H1 (cell line): ENCODE measurements at regions not wholly inside any gene's neighbourhood (a gene's known extent, or its start where the extent isn't known, plus 50 kb on each side); places are given as distances from the start of the nearest gene placed in this dataset.

Source experiments
- CTCF ChIA-PET: fragments of 300-600 bp; sonication (Branson Sonifier 250); formaldehyde crosslinking; loops from one replicate; lab custom pipeline; 2021; ENCODE audit not compliant: partially characterized antibody; lab: Charles Lee
- POLR2A ChIA-PET: fragments of 300-600 bp; sonication (Branson Sonifier 250); formaldehyde crosslinking; loops from one replicate; lab custom pipeline; 2021; ENCODE audit warnings: inconsistent platforms; ENCODE audit not compliant: partially characterized antibody; lab: Charles Lee
- DNase-seq, 2 experiments: peaks; one replicate each; pipeline versions ENCODE4 v3.0.0 to v3.0.0-alpha.2; 2010 to 2022; ENCODE audit warnings: low spot score in 2 of 2, low read depth in 1 of 2, mixed read lengths in 1 of 2
- FAIRE-seq: peaks from 2 replicates; lab custom pipeline; 2011; peaks lifted over from hg19 to GRCh38; lab: Jason Lieb, UNC
- H2AFZ ChIP-seq: 2 replicates; pipeline ENCODE4 v1.8.1; 2012; ENCODE audit warnings: low read length, inconsistent platforms
- H2AK5ac ChIP-seq: 2 replicates; pipeline ENCODE4 v1.6.1; 2013; ENCODE audit warnings: low read depth, low read length
- H2BK120ac ChIP-seq: replicated peaks from 2 replicates; pipeline ENCODE3; 2013; ENCODE audit warnings: low read depth, low read length, inconsistent platforms
- H2BK12ac ChIP-seq: 2 replicates; pipeline ENCODE4 v1.6.1; 2013; ENCODE audit warnings: low read depth, low read length
- H2BK15ac ChIP-seq: 2 replicates; pipeline ENCODE4 v1.6.1; 2013; ENCODE audit warnings: low read length
- H2BK20ac ChIP-seq: 2 replicates; pipeline ENCODE4 v1.6.1; 2013; ENCODE audit warnings: low read length
- H2BK5ac ChIP-seq: 2 replicates; pipeline ENCODE4 v1.6.1; 2013; ENCODE audit warnings: low read depth, low read length
- H3K14ac ChIP-seq: 2 replicates; pipeline ENCODE4 v1.6.1; 2013; ENCODE audit warnings: inconsistent platforms; ENCODE audit not compliant: insufficient read length
- H3K18ac ChIP-seq: 2 replicates; pipeline ENCODE4 v1.6.1; 2013; ENCODE audit warnings: low read length; ENCODE audit errors: extremely low read depth
- H3K23ac ChIP-seq: 2 replicates; pipeline ENCODE4 v1.6.1; 2013; ENCODE audit warnings: inconsistent platforms; ENCODE audit not compliant: insufficient read length
- H3K23me2 ChIP-seq: 2 replicates; pipeline ENCODE4 v1.6.1; 2013; ENCODE audit warnings: low read depth, low read length
- H3K27ac ChIP-seq: 2 replicates; pipeline ENCODE4 v1.6.1; 2011; ENCODE audit warnings: low read depth, low read length, inconsistent platforms
- H3K27me3 ChIP-seq, 4 experiments: replicated peaks in 1 of 4; 1 replicate in 1 of 4; 2 replicates in 3 of 4; pipeline versions ENCODE4 v1.6.1 to v1.8.1; 2011 to 2013; ENCODE audit warnings: low read length in 3 of 4, mild to moderate bottlenecking in 3 of 4, inconsistent platforms in 2 of 4, mixed read lengths in 2 of 4, moderate library complexity in 1 of 4; ENCODE audit not compliant: control insufficient read depth in 3 of 4, insufficient read depth in 3 of 4; ENCODE audit errors: extremely low read depth in 1 of 4
- H3K36me3 ChIP-seq, 4 experiments: 2 replicates each; pipeline versions ENCODE4 v1.6.1 to v1.8.1; 2011 to 2013; ENCODE audit warnings: mild to moderate bottlenecking in 4 of 4, low read length in 3 of 4, moderate library complexity in 2 of 4, control low read depth in 1 of 4, inconsistent platforms in 1 of 4; ENCODE audit not compliant: insufficient read depth in 4 of 4, control insufficient read depth in 2 of 4
- H3K4ac ChIP-seq: replicated peaks from 2 replicates; pipeline ENCODE3; 2013; ENCODE audit warnings: low read length, low read depth, mixed read lengths, inconsistent platforms; ENCODE audit not compliant: insufficient read length
- H3K4me1 ChIP-seq, 4 experiments: replicated peaks in 1 of 4; 1 replicate in 1 of 4; 2 replicates in 3 of 4; pipeline versions ENCODE4 v1.6.1 to v1.8.1; 2011 to 2013; ENCODE audit warnings: low read length in 3 of 4, inconsistent platforms in 2 of 4, mixed read lengths in 1 of 4; ENCODE audit not compliant: insufficient read depth in 4 of 4, control insufficient read depth in 3 of 4
- H3K4me2 ChIP-seq, 2 experiments: 2 replicates each; pipeline versions ENCODE4 v1.6.1 to v1.8.1; 2011 to 2013; ENCODE audit warnings: low read depth in 2 of 2, low read length in 2 of 2, control low read depth in 1 of 2, inconsistent platforms in 1 of 2, mild to moderate bottlenecking in 1 of 2; ENCODE audit not compliant: insufficient read depth in 1 of 2
- H3K4me3 ChIP-seq, 4 experiments: fragments of 200-600, 300-600 bp in 1 of 4; sonication (generic), shearing (Covaris generic), sonication (Bioruptor Twin) in 1 of 4; 2 replicates each; pipeline versions ENCODE4 v1.5.1 to v1.8.1; 2011 to 2016; ENCODE audit warnings: low read length in 4 of 4, low read depth in 3 of 4, control low read depth in 2 of 4, inconsistent platforms in 2 of 4, mild to moderate bottlenecking in 2 of 4, mixed read lengths in 1 of 4, moderate library complexity in 1 of 4; ENCODE audit not compliant: insufficient read depth in 2 of 4; ENCODE audit errors: extremely low read depth in 1 of 4
- H3K56ac ChIP-seq: replicated peaks from 2 replicates; pipeline ENCODE3; 2013; ENCODE audit warnings: low read depth, mild to moderate bottlenecking, mixed read lengths, low read length, inconsistent platforms; ENCODE audit not compliant: insufficient read length
- H3K79me1 ChIP-seq: 2 replicates; pipeline ENCODE4 v1.6.1; 2013; ENCODE audit warnings: low read depth, low read length, control low read depth
- H3K79me2 ChIP-seq, 2 experiments: 2 replicates each; pipeline versions ENCODE4 v1.6.1 to v1.8.1; 2012 to 2013; ENCODE audit warnings: low read length in 2 of 2, mild to moderate bottlenecking in 2 of 2, inconsistent platforms in 1 of 2; ENCODE audit not compliant: insufficient read depth in 2 of 2, control insufficient read depth in 1 of 2
- H3K9ac ChIP-seq, 4 experiments: replicated peaks in 1 of 4; 1 replicate in 1 of 4; 2 replicates in 3 of 4; pipeline versions ENCODE4 v1.6.1 to v1.8.1; 2011 to 2013; ENCODE audit warnings: low read depth in 3 of 4, low read length in 3 of 4, control low read depth in 2 of 4, mild to moderate bottlenecking in 2 of 4, moderate library complexity in 2 of 4, inconsistent platforms in 1 of 4; ENCODE audit errors: extremely low read depth in 1 of 4
- H3K9me3 ChIP-seq, 2 experiments: 2 replicates each; pipeline versions ENCODE4 v1.6.1 to v1.8.1; 2012 to 2013; ENCODE audit warnings: mild to moderate bottlenecking in 2 of 2, moderate library complexity in 2 of 2, control low read depth in 1 of 2, inconsistent platforms in 1 of 2, low read depth in 1 of 2, low read length in 1 of 2, mixed read lengths in 1 of 2; ENCODE audit not compliant: insufficient read depth in 2 of 2
- H4K20me1 ChIP-seq, 2 experiments: replicated peaks in 1 of 2; 2 replicates each; pipeline versions ENCODE3 to v1.8.1; 2011 to 2013; ENCODE audit warnings: inconsistent platforms in 2 of 2, low read length in 2 of 2, mild to moderate bottlenecking in 1 of 2; ENCODE audit not compliant: insufficient read depth in 2 of 2, control insufficient read depth in 1 of 2
- H4K5ac ChIP-seq: 2 replicates; pipeline ENCODE4 v1.6.1; 2013; ENCODE audit warnings: low read length, low read depth, mixed read lengths, inconsistent platforms; ENCODE audit not compliant: insufficient read length
- H4K8ac ChIP-seq: 2 replicates; pipeline ENCODE4 v1.8.0; 2013; ENCODE audit warnings: mild to moderate bottlenecking, moderate library complexity, low read length, inconsistent platforms; ENCODE audit not compliant: insufficient read depth; ENCODE audit errors: extremely low read depth
- H4K91ac ChIP-seq: replicated peaks from 2 replicates; pipeline ENCODE3; 2013; ENCODE audit warnings: low read length, mixed read lengths, inconsistent platforms; ENCODE audit not compliant: insufficient read length
- WGBS, 2 experiments: shearing (Covaris generic) in 1 of 2; methylation state at CpG; one replicate each; pipeline versions ENCODE4 v1.1.6 to v1.1.7; 2013 to 2015; ENCODE audit warnings: low lambda C conversion rate in 2 of 2, mixed read lengths in 2 of 2, inconsistent platforms in 1 of 2, low coverage in 1 of 2, missing lambda C conversion rate in 1 of 2; ENCODE audit not compliant: insufficient replicate concordance in 2 of 2, insufficient coverage in 1 of 2, insufficient read length in 1 of 2; ENCODE audit errors: extremely low coverage in 1 of 2, missing lambda C conversion rate in 1 of 2; 5-methylcytosine and 5-hydroxymethylcytosine counted together
- TF ChIP-seq, protein P1 (sequence below): IDR thresholded peaks from 2 replicates; pipeline ENCODE4 v1.6.1; 2012; ENCODE audit warnings: low read length, inconsistent platforms

GRCh38 chr6:86563197-86563596 lies 374.1 kb upstream of the HTR1E start:
- Histone ChIP-seq H3K9ac (no peak overlapping the region), H3K4me3 (no peak overlapping the region), H2AK5ac (no peak overlapping the region), H3K36me3 (no peaks in the 10 kb centered on the region), H3K79me1 (no peaks in the 10 kb centered on the region), H2AFZ (no peak overlapping the region), H3K18ac (no peak overlapping the region), H3K27ac (no peak overlapping the region), H2BK15ac (no peak overlapping the region), H4K91ac (no peak overlapping the region), H3K23ac (no peak overlapping the region), H4K20me1 (no peaks in the 10 kb centered on the region), H2BK20ac (no peak overlapping the region), H3K56ac (no peak overlapping the region), H3K4me2 (no peak overlapping the region), H4K8ac (no peak overlapping the region), H3K4ac (no peak overlapping the region), H3K27me3 (no peaks in the 10 kb centered on the region), H3K4me1 (no peaks in the 10 kb centered on the region), H2BK120ac (no peak overlapping the region), H3K23me2 (no peaks in the 10 kb centered on the region), H2BK5ac (no peak overlapping the region), H3K79me2 (no peaks in the 10 kb centered on the region), H3K9me3 (peaks cover 0 to 3% of the 10 kb centered on the region in 2 experiments; a peak in 1 of 4 replicates), H2BK12ac (no peak overlapping the region), H3K14ac (no peak overlapping the region), H4K5ac (no peak overlapping the region)
- WGBS, 2 experiments, result 95% methylated on average over 1 of the region's 1 CpG; no CpG with 5 or more reads in 1 of the 2 experiments
- CTCF ChIA-PET, result no interaction called here
- FAIRE-seq, result no peak
- POLR2A ChIA-PET, result no interaction called here
- TF ChIP-seq, protein P1, sequence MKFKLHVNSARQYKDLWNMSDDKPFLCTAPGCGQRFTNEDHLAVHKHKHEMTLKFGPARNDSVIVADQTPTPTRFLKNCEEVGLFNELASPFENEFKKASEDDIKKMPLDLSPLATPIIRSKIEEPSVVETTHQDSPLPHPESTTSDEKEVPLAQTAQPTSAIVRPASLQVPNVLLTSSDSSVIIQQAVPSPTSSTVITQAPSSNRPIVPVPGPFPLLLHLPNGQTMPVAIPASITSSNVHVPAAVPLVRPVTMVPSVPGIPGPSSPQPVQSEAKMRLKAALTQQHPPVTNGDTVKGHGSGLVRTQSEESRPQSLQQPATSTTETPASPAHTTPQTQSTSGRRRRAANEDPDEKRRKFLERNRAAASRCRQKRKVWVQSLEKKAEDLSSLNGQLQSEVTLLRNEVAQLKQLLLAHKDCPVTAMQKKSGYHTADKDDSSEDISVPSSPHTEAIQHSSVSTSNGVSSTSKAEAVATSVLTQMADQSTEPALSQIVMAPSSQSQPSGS, result no peak
- DNase-seq, result no peak
